Astrocyte (in vitro differentiated cells and primary cell): ENCODE measurements at regions not wholly inside any gene's neighbourhood (a gene's known extent, or its start where the extent isn't known, plus 50 kb on each side); places are given as distances from the start of the nearest gene placed in this dataset.

ENCODE experiments used
- CTCF ChIP-seq: IDR thresholded peaks from 2 replicates; pipeline ENCODE4 v1.5.1; 2011; ENCODE audit warnings: low read depth, mild to moderate bottlenecking, inconsistent platforms, low read length, moderate library complexity; ENCODE audit not compliant: insufficient read depth
- EZH2 ChIP-seq: IDR thresholded peaks from 2 replicates; pipeline ENCODE4 v1.6.1; 2012; ENCODE audit warnings: mild to moderate bottlenecking, low read length, inconsistent platforms; ENCODE audit not compliant: insufficient read depth

DNA sequence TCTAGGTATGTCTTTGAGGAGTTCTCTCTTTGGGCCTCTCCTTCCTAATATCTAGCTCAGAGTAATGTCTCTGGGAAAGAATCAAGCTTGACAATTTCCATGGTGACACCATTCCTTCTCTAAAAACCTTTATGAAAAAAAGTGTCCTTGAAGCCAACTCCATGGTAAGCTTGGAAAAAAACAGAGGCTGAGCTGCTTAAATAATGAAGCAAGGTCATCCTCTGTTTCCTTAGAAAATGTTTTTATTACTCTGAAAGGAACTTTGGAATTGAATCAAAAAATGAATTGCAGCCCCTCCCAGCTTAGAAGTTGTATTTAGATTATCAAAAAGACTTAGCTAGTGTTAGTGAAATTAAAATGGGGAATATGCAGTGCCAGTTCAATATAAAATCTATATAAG, 166.1 kb upstream of the KITLG start:
- no peak for TF ChIP-seq CTCF
- no peak for TF ChIP-seq EZH2
